CD4-positive, alpha-beta T cell treated with Interleukin-2 at 100 ng/mL for 4 hours (primary cell): ENCODE measurements at regions not wholly inside any gene's neighbourhood (a gene's known extent, or its start where the extent isn't known, plus 50 kb on each side); places are given as distances from the start of the nearest gene placed in this dataset.

Experiments
- DNase-seq: peaks from one replicate; pipeline ENCODE4 v3.0.0-alpha.2; 2020; ENCODE audit warnings: low spot score

DNA sequence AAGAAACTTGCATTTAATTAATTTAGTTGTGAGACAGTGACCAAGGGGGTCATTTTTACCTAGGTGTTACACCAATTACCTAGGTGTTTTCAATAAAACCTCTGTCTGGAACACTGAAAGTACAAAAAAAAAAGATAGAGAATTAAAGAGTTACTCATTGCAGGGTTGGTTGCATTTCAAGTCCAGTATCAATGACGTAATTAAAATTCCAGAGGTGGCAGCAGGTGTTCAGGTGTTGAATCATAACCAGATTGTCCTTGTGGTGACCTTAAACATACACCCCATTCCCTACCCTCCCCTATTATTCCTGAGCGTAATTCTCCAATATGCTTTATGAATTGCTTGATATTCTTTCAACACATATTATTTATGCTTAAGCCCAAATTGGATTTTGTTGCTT lies 352.0 kb upstream of the SLC8A1 start:
- DNase-seq, result no peak

DNA sequence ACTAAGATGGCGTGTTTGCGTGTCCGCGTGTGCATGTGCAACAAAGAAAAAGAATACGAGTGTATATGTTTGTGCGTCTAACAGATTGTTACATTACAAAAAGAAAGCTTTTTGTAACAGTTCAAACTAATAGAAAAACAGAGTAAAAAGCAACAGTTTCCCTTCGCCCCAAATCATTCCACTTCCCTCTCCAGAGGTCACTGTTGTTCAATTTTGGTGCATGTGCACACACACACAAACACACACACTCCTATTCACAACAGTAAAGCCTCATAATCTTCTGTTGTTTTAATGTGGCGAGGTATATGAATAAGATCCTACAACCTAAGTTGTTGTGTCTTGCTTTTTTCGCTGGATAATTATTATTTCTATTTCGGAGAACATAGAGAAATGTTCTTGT lies 357.3 kb upstream of the SLC8A1 start:
- DNase-seq, result no peak

DNA sequence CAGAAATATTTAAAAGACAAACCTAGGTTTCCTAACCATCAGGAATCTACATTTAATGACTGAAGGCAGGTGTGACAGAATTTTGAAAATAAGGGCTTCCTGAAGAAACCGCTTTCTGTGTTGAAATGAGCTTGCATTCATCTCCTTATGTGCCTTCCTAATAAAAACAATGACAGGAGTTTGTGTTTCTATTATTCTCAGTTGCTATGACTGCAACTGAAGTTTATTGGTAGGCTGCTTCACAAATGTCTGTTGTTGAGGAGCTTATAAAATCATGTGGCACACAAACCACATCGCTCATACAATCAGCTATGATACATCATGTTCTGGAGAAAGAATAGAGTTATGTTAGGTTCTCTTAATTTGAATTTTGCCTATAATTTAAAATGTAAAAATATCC lies 362.7 kb upstream of the SLC8A1 start:
- DNase-seq, result no peak

DNA sequence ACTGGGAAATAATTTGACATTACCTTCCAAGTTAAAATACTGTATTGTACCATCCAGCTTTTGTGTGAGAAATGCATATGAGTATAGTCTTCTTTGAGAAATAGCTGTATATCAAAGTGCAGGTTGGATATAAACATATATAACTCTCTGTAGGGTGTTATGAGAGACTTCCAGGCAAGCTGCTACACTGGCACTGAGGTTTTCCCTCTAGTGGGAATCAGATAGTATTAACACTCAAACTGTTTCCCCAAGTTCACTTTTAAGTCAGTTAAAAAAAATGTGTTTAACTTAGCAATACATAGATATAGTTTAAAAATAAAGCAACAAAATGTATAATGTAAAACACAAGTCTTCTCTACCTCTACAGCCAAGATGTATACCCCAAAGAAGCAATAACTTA lies 368.4 kb upstream of the SLC8A1 start:
- no peak for DNase-seq

DNA sequence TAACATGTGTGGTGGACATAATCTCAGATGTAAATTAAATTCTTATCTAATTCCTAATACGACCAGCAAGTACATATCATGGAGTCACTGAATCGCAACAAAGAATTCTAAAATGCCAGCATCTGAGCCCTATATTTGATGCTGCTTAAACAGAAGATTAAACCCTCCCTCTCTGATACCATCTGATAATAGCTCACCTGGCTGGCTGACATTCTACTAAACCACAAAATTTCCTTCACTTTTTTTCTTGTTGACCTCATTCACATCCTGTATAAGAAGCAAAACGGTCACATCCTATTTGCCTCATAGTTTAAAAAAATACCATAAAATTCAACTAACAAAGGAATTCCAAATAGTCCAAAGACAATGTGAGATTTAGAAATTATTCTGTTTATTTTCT lies 371.6 kb upstream of the SLC8A1 start:
- DNase-seq, result peak; percentile 7

DNA sequence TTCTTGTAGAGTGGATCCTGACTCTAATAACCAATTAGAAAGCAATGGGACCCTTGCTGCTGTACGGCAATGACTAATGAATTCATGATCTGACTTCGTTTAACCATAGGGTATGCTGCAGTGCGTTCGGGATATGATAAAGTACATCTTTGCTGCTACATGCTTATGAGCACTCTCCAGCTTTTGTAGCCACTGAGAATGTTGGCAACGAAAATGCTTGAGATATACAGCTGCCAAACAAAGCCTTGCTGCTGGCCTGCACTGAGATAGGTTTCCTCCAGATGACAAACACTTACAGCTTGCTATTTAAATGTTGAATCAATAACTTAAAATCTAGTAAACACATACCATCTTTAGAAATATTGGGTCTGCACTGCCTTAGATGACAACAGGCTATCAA lies 372.4 kb upstream of the SLC8A1 start:
- no peak for DNase-seq

DNA sequence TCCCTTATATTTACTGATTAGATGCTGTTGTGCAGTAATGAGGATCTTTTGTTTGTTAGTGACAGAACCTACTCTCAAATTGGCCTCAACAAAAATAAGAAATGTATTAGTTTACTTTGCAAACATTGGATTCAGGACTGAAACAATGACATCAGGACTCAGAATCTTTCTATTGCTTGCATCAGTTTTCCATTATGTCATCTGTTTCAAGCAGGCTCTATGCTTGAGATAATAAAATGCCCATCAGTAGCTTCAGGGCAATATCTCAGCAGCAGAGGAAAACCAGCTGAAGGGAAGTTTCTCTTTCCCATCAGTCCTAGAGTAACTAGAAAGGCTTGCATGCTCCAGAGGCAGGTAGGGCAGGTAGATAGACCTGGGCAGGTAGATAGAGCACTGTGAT lies 375.5 kb upstream of the SLC8A1 start:
- DNase-seq, result no peak

DNA sequence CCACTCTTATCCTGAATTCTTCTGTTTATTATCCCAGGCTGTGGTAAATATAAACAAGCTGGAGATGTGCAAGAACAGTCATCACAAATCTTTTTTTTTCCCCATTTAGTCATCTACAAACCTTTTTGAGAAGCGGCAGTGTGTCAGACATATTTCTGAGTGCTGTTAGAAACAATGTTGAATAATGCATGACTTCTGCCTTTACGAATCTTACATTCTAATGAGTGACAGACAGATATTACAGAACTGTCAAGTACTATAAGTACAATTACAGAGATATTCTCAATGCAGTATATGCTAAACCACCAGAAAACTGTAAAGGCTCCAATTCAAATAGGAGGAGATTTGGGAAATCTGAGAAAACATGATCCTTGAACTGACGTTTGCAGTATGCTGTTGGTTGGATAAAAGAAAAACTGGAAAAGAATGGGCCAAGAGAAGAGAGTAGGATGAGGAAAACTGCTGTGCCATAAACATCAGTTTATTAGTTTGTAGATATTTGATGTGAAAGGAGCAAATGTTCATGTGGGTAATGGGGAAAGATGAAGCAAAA lies 379.5 kb upstream of the SLC8A1 start:
- DNase-seq, result no peak

DNA sequence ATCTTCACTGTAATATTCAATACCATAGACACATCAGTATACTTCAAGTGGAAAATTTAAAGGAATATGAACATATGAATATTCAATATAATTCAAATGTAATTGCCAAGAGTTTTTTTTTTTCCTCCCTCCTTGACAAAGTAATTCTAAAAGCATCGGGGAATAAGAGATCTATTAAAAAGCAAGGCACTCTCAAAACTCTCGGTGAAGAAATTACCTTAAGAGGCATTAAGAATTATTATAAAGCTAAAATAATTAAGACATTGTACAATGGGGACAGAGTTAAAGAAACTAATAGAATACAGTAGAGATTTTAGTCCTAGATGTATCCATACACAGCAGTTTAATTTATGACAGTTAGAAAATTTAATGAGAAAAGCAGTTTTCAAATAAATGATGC lies 390.0 kb upstream of the SLC8A1 start:
- DNase-seq, result no peak

DNA sequence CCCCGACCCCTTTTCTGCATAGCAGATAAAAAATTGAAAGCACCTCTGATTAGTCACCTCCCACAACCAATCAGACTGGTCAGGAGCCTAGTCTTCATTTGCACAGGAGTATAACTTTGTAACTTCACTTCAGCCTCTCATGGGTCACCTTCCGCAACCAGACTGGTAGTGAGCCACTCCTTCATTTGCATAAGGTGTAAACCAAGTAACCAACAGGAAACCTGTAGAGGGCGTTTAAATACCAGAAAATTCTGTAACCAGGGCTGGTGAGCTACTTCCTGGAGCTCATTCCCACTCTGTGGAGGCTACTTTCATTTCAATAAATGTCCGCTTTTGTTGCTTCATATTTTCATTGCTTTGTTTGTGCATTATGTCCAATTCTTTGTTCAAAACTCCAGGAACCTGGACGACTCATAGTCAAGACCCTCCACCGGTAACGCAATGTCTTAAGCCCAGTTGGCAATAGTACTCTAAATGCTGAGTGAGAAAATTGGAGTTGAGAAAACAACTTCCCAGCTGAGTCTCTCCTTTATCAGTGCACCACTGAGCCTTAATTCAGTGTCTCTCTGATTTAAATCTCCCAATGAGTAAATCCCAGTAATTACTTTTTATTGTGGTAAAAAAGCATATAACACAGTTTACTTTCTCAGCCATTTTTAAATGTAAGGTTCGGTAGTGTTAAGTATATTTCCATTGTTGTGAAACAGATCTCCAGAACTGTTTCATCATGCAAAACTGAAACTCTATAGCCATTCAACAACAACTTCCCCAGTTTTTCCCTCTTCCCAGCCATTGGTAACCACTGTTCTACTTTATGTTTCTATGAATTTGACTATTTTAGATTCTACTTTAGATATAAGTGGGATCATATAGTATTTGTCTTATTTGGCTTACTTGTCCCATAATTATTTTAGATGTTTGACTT lies 392.7 kb upstream of the SLC8A1 start:
- no peak for DNase-seq

DNA sequence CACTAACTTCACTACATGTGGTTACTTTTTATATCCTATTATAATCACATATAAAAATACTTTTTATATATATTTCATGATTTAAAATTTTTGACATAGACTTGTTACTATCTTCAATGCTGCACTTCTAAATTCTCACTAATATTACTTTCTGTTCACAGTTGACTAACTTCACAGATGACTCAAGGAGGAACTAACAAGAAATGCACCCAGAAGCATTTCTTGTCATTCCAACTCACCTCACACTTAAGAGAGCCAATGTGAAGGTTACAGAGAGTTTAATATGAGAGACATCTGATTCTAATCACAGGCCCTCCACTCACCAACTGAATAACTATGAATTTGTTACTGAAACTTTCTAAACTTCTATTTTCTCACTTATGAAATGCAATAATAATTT lies 399.8 kb upstream of the SLC8A1 start:
- DNase-seq, result no peak

DNA sequence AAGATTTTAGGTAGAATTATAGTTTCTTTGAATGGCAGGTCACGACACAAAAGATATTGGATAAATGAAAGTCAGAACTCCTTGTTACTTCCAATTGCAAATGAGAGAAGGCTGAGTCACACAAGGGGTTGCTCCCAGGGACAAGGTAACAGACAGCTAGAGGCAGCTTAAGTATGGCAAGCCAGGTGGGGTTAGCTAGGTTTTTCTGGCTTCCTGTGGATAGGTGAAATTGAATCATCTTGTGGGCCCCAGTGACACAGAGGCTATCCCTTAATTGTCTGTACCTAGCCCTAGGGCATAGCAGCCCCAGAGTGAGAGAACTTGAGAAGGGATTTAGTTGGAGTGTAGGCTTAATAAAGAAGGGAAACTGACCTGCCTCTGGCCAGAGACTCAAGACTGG lies 407.7 kb upstream of the SLC8A1 start:
- DNase-seq, result no peak

DNA sequence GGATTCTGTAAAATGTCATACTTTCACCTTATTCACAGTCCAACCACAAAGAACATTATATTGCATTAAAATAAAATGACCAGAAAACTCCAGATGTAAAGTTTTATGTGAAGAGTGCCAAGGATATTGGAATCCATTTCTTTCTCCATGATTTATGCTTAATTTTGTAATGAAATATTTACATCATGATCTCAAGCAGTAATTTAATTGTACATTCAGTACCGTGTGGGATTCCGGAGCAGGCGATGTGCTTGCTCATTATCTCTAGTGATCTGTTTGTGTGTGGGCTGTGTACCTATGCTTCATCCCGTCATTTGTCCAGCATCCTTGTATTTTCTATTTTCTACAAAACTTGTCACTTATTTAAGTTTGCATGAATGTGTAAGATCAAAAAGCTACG lies 415.9 kb upstream of the SLC8A1 start:
- DNase-seq, result no peak

DNA sequence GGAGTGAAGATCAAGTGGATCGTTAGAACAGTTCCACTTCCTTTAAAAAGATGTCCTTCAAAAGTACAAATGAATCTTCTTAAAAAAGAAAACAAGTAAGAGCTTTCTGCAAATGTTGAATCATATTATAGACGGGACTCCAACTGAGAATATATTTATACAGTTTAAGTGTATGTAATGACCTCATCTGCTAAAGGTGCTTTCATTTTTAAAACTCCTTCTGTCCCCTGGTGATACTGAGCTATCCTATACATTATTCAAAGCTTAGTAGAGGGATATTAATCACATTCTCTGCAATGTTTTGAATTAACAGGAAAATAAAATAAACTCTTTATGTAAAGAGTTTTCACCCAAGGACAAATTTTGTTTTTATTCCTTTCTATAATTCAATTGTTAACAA lies 420.7 kb upstream of the SLC8A1 start:
- DNase-seq, result no peak

DNA sequence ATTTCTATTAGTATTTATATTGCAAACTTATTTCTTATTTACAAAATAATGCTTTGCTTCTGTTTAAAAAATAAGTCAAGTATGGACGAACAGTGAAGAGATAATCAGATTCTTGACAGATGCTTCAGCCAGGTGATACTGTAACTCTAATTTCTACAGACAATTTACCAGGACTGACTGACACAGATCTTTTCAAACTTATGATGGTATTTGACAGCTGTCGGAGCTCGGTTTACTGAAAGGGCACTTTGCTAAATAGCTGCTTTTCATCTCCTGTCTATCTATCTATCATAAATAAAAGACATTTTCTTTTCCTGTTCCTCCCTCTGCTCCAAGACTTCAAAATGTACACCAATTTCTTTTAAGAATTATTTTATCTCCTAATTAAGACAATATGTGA lies 422.5 kb upstream of the SLC8A1 start:
- no peak for DNase-seq

DNA sequence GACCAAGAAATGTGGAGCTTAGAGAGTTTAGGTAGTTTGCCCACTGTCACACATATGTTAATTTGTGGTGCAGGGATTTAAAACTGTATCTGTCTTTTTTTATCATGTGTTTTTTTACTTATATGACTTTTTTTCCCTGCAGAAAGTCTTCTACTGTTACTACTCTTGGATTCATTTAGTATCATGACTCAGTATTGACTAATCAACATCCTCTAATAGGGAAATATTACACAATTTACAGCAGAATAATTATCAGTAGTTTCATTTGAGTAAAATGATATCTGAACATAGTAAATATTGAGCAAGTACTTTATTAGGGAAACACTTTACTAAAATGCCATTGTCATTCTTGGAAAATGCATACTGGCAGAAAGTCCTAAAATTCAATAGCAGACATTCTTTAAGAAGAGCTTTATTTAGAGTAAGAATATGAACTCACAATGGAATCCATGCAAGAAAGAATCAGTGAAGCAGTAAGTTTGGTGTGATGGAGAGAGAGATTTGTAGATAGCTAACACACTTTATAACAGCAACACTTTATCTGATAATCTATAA lies 425.9 kb upstream of the SLC8A1 start:
- no peak for DNase-seq

DNA sequence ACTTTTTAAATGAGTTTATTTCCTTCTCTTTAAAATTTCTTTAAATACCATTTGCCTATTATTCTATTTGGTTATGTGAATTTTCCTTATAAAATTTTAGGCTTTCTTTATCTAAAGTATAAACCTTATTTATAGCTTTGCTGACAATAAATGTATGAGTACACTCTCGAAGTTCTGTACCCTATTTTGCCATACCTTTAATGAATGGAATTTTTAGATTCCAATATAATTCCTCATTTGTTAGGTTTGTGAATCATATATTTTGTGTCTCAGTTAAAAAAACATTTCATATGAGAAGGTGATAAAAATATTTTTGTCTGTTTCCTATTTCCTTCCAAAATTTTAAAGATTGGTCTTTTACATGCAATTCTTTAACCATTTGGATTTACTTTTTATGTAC lies 427.4 kb upstream of the SLC8A1 start:
- no peak for DNase-seq

DNA sequence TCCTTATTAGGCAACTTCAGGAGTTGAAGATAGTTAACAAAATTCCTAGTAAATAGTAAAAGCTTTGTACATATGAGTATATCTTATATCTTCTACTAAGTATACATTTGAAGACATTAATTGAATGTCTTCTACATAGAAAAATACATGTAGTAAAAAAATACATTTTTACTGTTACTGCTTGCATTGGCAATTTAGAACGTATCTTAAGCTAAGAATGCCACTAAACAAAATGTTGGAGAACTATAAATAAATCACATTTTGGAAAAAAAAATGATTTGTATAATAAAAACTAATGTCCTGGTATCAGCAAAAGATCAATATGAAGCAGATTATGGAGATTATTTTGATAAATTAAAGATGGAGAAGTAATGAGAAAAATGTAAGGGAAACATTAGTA lies 434.2 kb upstream of the SLC8A1 start:
- no peak for DNase-seq

DNA sequence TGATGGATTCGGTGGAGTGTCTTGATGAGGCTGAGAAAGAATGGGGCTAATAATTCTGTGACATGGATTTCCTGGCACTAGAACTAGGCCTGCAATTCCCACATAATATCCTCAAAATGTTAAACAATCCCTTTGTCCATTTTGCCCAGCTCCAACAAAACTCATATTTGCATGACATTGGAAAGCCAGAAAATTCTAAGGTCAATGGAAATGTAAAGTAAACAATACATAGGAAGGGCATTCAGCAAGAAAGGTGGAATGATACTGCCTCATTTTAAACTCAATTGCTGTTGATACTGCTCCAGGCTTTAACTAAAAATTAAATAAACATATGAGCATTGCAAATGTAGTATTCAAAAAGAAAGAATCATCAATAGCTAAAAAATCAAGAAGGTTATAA lies 434.8 kb upstream of the SLC8A1 start:
- DNase-seq, result no peak

DNA sequence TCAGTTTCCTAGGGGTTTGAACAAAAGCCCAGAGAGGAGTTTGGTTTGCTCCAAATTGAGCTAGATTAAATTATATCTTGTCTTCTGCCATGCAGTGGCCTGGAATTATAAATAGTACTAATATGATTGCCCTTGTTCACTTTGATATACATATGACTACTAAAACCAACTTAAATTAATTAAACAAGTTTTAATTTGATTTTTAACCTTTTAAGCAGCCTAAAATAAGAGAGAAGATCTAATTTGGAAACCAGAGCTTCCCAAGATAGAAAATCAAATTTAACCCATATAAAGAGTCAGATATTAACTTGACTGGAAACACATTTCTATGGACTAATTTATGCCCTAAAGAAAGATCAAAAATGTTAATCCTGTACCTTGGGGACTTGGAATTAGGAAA lies 444.5 kb upstream of the SLC8A1 start:
- no peak for DNase-seq

DNA sequence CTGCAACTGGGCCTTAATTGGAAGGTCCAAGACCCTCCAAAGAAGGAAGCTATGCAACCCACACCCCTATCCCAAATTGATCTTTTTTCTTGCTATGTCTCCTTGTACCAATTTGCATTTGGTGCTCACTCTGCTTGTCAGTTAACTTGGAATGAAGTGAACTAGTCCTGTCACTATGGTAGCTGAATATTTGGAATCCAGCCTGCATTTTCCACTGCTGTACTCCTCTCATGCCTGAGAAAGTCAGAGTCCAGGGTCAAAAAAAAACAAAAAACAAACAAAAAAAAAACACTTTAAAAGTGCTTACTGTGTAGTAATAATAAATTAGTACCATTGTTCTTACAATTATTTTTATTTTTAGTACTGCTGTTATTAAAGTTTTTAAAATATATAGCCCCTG lies 462.8 kb upstream of the SLC8A1 start:
- no peak for DNase-seq

DNA sequence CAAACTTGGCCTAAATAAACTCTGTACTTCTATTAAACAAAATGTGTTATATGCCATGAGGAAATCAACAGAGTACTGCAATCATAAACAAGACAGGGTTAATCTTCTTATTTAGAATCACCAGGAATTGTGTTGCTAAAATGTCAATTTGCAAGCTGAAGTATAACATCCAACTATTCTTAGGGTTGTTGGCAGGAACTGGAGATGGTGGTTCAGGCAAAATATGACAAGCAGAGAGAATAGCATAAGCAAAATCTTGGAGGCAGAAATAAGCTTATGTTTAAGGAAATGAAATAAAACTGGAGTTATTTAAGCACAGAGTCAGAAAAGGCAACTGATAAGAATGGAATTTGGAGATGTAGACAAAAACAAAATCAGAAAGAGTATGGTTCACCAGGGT lies 463.8 kb upstream of the SLC8A1 start:
- no peak for DNase-seq

DNA sequence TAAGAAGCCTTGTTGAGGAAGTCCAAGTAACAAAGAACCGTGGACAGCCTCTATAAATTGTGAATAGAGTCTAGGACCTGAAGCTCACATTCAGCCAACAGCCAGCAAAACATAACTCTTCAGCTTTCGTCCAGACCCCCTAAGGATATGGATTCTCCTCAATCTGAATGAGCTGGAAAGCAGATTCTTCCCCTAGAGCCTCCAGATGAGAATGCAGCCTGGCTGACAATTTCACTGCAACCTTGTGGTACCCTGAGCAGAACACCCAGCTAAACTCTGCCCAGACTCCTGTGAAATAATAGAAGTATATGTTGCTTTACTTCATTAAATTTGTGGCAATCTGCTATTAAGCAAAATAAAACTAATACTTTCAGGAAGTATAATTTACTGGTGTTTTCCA lies 483.5 kb upstream of the SLC8A1 start:
- DNase-seq, result no peak

DNA sequence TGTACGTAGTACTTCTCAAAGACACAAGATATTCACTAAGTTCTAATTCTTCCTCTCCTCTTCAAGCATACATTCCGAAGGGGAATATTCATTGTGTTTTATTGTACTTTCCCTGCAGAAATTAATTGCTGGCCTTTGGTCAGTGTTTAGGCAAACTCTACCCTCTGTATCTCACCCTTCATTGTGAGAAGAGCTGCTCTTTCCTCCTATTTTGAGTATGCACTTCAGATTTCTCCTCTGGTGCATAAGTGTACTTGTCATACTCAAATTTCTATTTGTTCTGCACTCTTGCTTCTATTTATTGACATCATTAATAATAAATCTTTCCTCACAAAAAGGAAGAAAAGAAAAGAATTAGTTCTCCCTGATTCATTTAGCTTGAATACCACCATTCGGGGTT lies 485.4 kb upstream of the SLC8A1 start:
- DNase-seq, result no peak
